Neural cell (in vitro differentiated cells): ENCODE measurements at regions not wholly inside any gene's neighbourhood (a gene's known extent, or its start where the extent isn't known, plus 50 kb on each side); places are given as distances from the start of the nearest gene placed in this dataset.

Source experiments
- EZH2 ChIP-seq: fragments of 200-600, 300-800 bp; shearing (Covaris generic), sonication (generic); IDR thresholded peaks from 2 replicates; pipeline ENCODE4 v1.6.1; 2014; ENCODE audit warnings: antibody characterized with exemption, low read length, borderline replicate concordance, mild to moderate bottlenecking; ENCODE audit not compliant: insufficient read depth, poor library complexity, severe bottlenecking
- RAD21 ChIP-seq: fragments of 450-650 bp; conservative IDR thresholded peaks from 2 replicates; pipeline ENCODE4 v1.6.1; 2014; ENCODE audit warnings: antibody characterized with exemption, mild to moderate bottlenecking, moderate library complexity
- TF ChIP-seq, protein P1 (sequence below): fragments of 450-650 bp; IDR thresholded peaks from 2 replicates; pipeline ENCODE4 v1.5.1; 2014; ENCODE audit warnings: antibody characterized with exemption, mild to moderate bottlenecking, moderate library complexity; ENCODE audit not compliant: poor library complexity, severe bottlenecking

DNA sequence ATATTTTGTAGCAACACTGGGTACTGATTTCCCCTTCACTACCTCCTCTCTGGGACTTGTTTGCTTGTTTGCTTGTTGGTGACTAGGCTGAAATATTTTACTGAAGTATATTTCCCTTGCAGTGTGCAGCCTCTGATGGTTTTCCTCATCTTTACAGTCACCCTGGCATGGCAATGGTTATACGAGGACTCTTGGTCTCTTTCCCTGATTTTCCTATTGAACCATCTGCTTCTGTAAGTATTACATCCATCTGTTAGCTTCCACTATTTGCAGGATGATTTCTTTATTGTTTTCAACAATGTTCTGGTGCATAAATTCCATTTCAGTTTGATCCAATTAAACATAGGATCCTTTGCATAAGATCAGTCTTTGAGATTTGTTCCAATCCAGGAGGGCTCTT is 465.1 kb downstream of the MEI4 start:
- TF ChIP-seq RAD21 (no peak), EZH2 (no peak)
- TF ChIP-seq, protein P1, sequence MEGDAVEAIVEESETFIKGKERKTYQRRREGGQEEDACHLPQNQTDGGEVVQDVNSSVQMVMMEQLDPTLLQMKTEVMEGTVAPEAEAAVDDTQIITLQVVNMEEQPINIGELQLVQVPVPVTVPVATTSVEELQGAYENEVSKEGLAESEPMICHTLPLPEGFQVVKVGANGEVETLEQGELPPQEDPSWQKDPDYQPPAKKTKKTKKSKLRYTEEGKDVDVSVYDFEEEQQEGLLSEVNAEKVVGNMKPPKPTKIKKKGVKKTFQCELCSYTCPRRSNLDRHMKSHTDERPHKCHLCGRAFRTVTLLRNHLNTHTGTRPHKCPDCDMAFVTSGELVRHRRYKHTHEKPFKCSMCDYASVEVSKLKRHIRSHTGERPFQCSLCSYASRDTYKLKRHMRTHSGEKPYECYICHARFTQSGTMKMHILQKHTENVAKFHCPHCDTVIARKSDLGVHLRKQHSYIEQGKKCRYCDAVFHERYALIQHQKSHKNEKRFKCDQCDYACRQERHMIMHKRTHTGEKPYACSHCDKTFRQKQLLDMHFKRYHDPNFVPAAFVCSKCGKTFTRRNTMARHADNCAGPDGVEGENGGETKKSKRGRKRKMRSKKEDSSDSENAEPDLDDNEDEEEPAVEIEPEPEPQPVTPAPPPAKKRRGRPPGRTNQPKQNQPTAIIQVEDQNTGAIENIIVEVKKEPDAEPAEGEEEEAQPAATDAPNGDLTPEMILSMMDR, result no peak
